Sigmoid colon (tissue), 6 donors: ENCODE measurements at regions not wholly inside any gene's neighbourhood (a gene's known extent, or its start where the extent isn't known, plus 50 kb on each side); places are given as distances from the start of the nearest gene placed in this dataset.

Experiments used
- DNase-seq: peaks from one replicate; pipeline ENCODE4 v3.0.0-alpha.2; 2019
- H3K27ac ChIP-seq, 4 donors: fragments of 200-600 bp; sonication (generic); one replicate each; pipeline ENCODE4 v1.5.1; 2016 to 2019; ENCODE audit warnings: mild to moderate bottlenecking in 1 of 4
- H3K27me3 ChIP-seq, 3 donors: fragments of 200-600 bp; sonication (generic); one replicate each; pipeline ENCODE4 v1.5.1; 2019; ENCODE audit warnings: mild to moderate bottlenecking in 1 of 3
- H3K36me3 ChIP-seq, 4 donors: fragments of 200-600 bp; sonication (generic); one replicate each; pipeline ENCODE4 v1.5.1; 2016 to 2019
- H3K4me1 ChIP-seq, 4 donors: fragments of 200-600 bp; sonication (generic); one replicate each; pipeline ENCODE4 v1.5.1; 2017 to 2019
- H3K4me3 ChIP-seq, 4 donors: fragments of 200-600 bp; sonication (generic); one replicate each; pipeline ENCODE4 v1.5.1; 2017 to 2019; ENCODE audit warnings: mild to moderate bottlenecking in 2 of 4, moderate library complexity in 1 of 4
- H3K9me3 ChIP-seq, 4 donors: fragments of 200-600 bp in 3 of 4; sonication (generic) in 3 of 4; one replicate each; pipeline versions ENCODE4 v1.5.1 to v1.6.1; 2013 to 2019
- CTCF ChIP-seq, 4 experiments: fragments of 450-650 bp in 3 of 4; fragments of 200-600 bp in 1 of 4; IDR thresholded peaks; one replicate each; pipeline ENCODE4 v1.5.1; 2016 to 2019; ENCODE audit warnings: antibody characterized with exemption in 4 of 4, mild to moderate bottlenecking in 3 of 4, moderate library complexity in 2 of 4
- EP300 ChIP-seq, 4 donors: sonication (generic); formaldehyde crosslinking; IDR thresholded peaks; one replicate each; pipeline ENCODE4 v1.6.1; 2017; ENCODE audit warnings: antibody characterized with exemption in 4 of 4
- POLR2A ChIP-seq, 2 donors: fragments of 450-650 bp; IDR thresholded peaks; one replicate each; pipeline ENCODE4 v1.6.1; 2016; ENCODE audit warnings: antibody characterized with exemption in 2 of 2, mild to moderate bottlenecking in 2 of 2, moderate library complexity in 2 of 2
- POLR2AphosphoS5 ChIP-seq, 4 donors: sonication (generic); formaldehyde crosslinking; IDR thresholded peaks; one replicate each; pipeline ENCODE4 v1.6.1; 2017; ENCODE audit warnings: antibody characterized with exemption in 4 of 4
- WGBS, 2 donors: extraction: QIAGEN DNeasy Blood & Tissue Kit; methylation state at CpG; one replicate each; pipeline ENCODE4 v1.1.7; 2013; 5-methylcytosine and 5-hydroxymethylcytosine counted together
- intact Hi-C: fragments of 100-400 bp; cut with DNase I; formaldehyde crosslinking; loops from one replicate; pipeline ENCODE4 v1.15.1; 2023
- donor health status: healthy with polysubstance abuse.
- donor health status: healthy.

DNA sequence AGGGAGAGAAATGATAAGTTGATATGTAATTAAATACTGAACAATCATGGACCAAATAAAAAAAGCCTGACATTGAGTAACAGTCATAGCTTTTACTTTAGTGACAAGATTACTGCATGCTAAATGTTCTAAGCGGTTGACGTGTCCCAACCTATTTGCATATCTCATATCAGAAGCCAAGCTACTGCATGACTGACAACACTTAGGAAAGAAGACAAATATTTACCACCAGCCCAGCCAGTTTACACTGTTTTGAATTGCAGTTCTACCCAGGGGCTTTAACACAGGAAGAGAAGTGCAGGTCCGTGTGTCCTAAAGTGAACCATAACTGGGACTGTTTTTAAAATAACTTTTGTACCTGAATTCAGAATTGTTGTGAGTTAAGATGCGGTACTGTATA is 219.9 kb downstream of the PRDM9 start:
- no peak for TF ChIP-seq EP300 (IDR thresholded peaks at IDR 0.05)
- no peak for TF ChIP-seq POLR2AphosphoS5 (IDR thresholded peaks at IDR 0.05)
- no peak for TF ChIP-seq CTCF (IDR thresholded peaks at IDR 0.05)
- TF ChIP-seq POLR2A (IDR thresholded peaks at IDR 0.05) = no peak
- no peak overlapping the region for H3K4me3 ChIP-seq
- intact Hi-C loops = no loop called here
- DNase-seq = no peak
- H3K27me3 ChIP-seq = no peaks in the 10 kb centered on the region
- 62 to 69% methylated on average over 4 of the region's 4 CpGs for WGBS, 2 donors
- H3K27ac ChIP-seq = no peak overlapping the region
- no peaks in the 10 kb centered on the region for H3K36me3 ChIP-seq
- no peaks in the 10 kb centered on the region for H3K9me3 ChIP-seq
- no peaks in the 10 kb centered on the region for H3K4me1 ChIP-seq

DNA sequence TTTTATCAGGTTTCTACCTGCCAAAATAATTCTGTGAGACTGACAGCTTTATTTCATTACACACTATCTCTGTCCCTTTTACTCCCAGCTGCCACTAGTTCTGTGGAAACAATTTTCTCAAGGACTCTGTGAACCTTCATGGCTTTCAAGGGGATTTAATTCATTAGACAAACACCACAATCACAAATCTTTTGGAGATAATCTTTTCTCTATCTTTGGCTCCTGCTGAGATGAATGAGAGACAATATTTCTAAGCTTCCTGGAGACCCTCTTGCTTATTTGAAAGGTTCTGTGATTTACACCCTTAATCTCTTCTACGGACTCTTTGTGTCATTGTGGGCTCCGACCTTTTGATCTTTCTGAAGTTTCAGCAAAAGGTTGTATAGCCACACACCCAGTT is 222.6 kb downstream of the PRDM9 start:
- Histone ChIP-seq H3K27me3 (no peaks in the 10 kb centered on the region), H3K4me1 (no peaks in the 10 kb centered on the region), H3K9me3 (no peaks in the 10 kb centered on the region), H3K36me3 (no peaks in the 10 kb centered on the region), H3K4me3 (no peak overlapping the region), H3K27ac (no peak overlapping the region)
- DNase-seq = no peak
- 56 to 64% methylated on average over 2 of the region's 2 CpGs for WGBS, 2 donors
- intact Hi-C loops = no loop called here
- TF ChIP-seq POLR2AphosphoS5 (IDR thresholded peaks at IDR 0.05) (no peak), POLR2A (IDR thresholded peaks at IDR 0.05) (no peak), EP300 (IDR thresholded peaks at IDR 0.05) (no peak), CTCF (IDR thresholded peaks at IDR 0.05) (no peak)

- H3K9me3 ChIP-seq = no peaks in the 10 kb centered on the region
- WGBS, 2 donors = 54 to 62% methylated on average over 4 of the region's 4 CpGs
- TF ChIP-seq EP300 (IDR thresholded peaks at IDR 0.05) (no peak), CTCF (IDR thresholded peaks at IDR 0.05) (no peak), POLR2A (IDR thresholded peaks at IDR 0.05) (no peak), POLR2AphosphoS5 (IDR thresholded peaks at IDR 0.05) (no peak)
- no peak overlapping the region for H3K27ac ChIP-seq
- no peaks in the 10 kb centered on the region for H3K36me3 ChIP-seq
- H3K4me1 ChIP-seq = no peaks in the 10 kb centered on the region
- DNase-seq = no peak
- no peaks in the 10 kb centered on the region for H3K27me3 ChIP-seq
- H3K4me3 ChIP-seq = no peak overlapping the region
- intact Hi-C loops = no loop called here
These were observed 232.6 kb downstream of the PRDM9 start for GRCh38 chr5:23740029-23740428.

DNA sequence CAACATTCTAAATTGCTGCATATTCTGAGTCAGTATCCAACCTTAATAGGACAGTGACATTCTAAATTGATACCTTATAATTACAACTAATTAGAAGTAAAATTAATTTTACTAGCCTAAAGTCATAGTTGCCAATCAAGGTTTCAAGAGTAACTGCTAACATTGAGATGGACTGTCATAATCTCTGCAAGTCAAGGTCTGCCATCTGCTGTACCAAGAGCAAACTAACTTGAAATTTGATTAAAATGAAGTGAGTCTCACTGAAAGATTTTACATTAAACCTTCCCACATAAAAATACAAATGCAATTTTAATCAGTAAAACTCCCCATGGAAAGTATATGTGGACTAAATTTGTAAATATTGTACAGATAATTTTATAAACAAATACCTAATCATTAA is 235.3 kb downstream of the PRDM9 start:
- Histone ChIP-seq H3K9me3 (no peaks in the 10 kb centered on the region), H3K4me3 (no peak overlapping the region), H3K27ac (no peak overlapping the region), H3K27me3 (no peaks in the 10 kb centered on the region), H3K36me3 (no peaks in the 10 kb centered on the region), H3K4me1 (no peaks in the 10 kb centered on the region)
- TF ChIP-seq EP300 (IDR thresholded peaks at IDR 0.05) (no peak), POLR2AphosphoS5 (IDR thresholded peaks at IDR 0.05) (no peak), CTCF (IDR thresholded peaks at IDR 0.05) (no peak), POLR2A (IDR thresholded peaks at IDR 0.05) (no peak)
- intact Hi-C loops = no loop called here
- DNase-seq = no peak

GRCh38 chr5:23755906-23756305 is 248.5 kb downstream of the PRDM9 start:
- H3K9me3 ChIP-seq = no peaks in the 10 kb centered on the region
- no peaks in the 10 kb centered on the region for H3K4me1 ChIP-seq
- no peaks in the 10 kb centered on the region for H3K27me3 ChIP-seq
- TF ChIP-seq EP300 (IDR thresholded peaks at IDR 0.05) (no peak), POLR2A (IDR thresholded peaks at IDR 0.05) (no peak), POLR2AphosphoS5 (IDR thresholded peaks at IDR 0.05) (no peak)
- no peak overlapping the region for H3K27ac ChIP-seq
- no peaks in the 10 kb centered on the region for H3K36me3 ChIP-seq
- no peak for DNase-seq
- intact Hi-C loops = no loop called here
- H3K4me3 ChIP-seq = no peak overlapping the region
